ENCODE measurements at regions not wholly inside any gene's neighbourhood (a gene's known extent, or its start where the extent isn't known, plus 50 kb on each side); places are given as distances from the start of the nearest gene placed in this dataset.
A peak's percentile ranks its signal among the peaks of the same experiment; 100 is the strongest.

- ATAC-seq (no peak), DNase-seq (no peak)
- peaks cover 8% of the 10 kb centered on the region for H3K9me3 Mint-ChIP-seq
- H3K27me3 Mint-ChIP-seq (ENCODE audit: low read depth) = no peaks in the 10 kb centered on the region
- H3K36me3 Mint-ChIP-seq (ENCODE audit: insufficient read depth) = no peaks in the 10 kb centered on the region
- no peak overlapping the region for H3K4me3 Mint-ChIP-seq
- H3K4me1 Mint-ChIP-seq (ENCODE audit: low read depth) = no peaks in the 10 kb centered on the region
Measured at GRCh38 chr14:40936861-40937260, 669.8 kb upstream of the LRFN5 start.

- no peaks in the 10 kb centered on the region for H3K9me3 Mint-ChIP-seq
- DNase-seq (no peak), ATAC-seq (no peak)
- H3K27me3 Mint-ChIP-seq (ENCODE audit: low read depth) = no peaks in the 10 kb centered on the region
- no peaks in the 10 kb centered on the region for H3K36me3 Mint-ChIP-seq (ENCODE audit: insufficient read depth)
- H3K4me3 Mint-ChIP-seq = no peak overlapping the region
- H3K4me1 Mint-ChIP-seq (ENCODE audit: low read depth) = no peaks in the 10 kb centered on the region
Measured at GRCh38 chr14:40920380-40920779, 686.3 kb upstream of the LRFN5 start.

DNA sequence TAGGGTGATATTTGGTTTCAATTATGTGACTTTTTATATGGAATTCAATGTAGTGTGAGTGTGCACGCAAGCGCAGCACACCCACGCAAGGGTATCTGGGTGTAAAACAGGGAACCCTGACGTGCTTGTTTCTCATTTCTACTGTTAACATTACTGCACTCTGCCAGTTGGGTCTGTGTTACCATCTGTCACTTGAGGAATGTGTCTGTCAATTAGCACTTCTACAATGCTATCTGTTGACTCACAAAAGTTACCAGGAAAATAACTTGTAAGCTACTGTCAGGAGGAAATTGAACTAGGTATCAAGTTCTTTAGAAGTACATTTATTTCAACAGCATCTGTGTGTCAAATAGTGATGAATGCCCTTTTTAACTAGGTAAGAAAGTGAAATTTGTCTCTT is 695.5 kb upstream of the LRFN5 start:
- no peaks in the 10 kb centered on the region for H3K27me3 Mint-ChIP-seq (ENCODE audit: low read depth)
- ATAC-seq (no peak), DNase-seq (no peak)
- no peaks in the 10 kb centered on the region for H3K36me3 Mint-ChIP-seq (ENCODE audit: insufficient read depth)
- H3K4me3 Mint-ChIP-seq = no peak overlapping the region
- H3K9me3 Mint-ChIP-seq = no peaks in the 10 kb centered on the region
- H3K4me1 Mint-ChIP-seq (ENCODE audit: low read depth) = no peaks in the 10 kb centered on the region

DNA sequence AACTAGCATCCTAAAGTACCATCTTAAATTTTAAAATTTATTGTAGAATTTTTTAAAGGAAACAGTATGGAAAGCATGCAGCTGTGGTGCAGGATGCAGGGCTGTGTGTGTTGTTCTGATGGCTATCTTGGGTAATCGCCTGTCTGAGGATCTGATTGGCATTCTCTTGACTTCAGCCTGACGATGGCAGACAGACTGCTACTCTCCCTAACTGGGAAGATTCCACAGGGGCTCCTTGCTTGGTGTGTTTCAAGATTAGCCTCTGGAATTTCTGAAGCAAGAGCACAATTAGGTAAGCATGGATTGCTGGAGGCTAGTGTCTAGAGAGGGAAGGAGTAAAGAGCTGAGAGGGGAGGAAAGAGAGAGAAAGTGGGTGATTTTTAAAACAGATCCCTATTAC is 696.8 kb upstream of the LRFN5 start:
- H3K36me3 Mint-ChIP-seq (ENCODE audit: insufficient read depth) = no peaks in the 10 kb centered on the region
- no peak for DNase-seq
- no peaks in the 10 kb centered on the region for H3K27me3 Mint-ChIP-seq (ENCODE audit: low read depth)
- H3K4me3 Mint-ChIP-seq = no peak overlapping the region
- H3K4me1 Mint-ChIP-seq (ENCODE audit: low read depth) = no peaks in the 10 kb centered on the region
- H3K9me3 Mint-ChIP-seq = no peaks in the 10 kb centered on the region
- no peak for ATAC-seq

DNA sequence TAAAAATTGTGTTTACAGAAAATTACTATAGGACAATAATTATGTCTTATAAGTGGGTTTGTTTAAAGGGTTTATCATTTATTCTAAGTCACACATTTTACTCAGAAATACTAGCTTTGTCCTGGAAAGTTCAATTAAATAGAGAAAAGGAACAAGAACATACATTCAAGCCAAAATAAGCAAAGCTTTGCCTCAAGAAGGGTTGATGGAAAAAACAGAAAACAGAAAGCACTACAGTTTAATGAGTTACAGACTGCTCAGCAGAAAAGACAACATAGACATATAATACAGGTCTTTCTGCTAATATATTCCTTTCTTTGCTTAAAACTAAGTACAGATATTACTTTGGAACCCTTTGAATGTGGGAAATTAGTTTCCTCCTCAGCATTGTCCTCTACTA is 703.0 kb upstream of the LRFN5 start:
- Mint-ChIP-seq H3K36me3 (ENCODE audit: insufficient read depth) (no peaks in the 10 kb centered on the region), H3K9me3 (peaks cover 1% of the 10 kb centered on the region), H3K27me3 (ENCODE audit: low read depth) (no peaks in the 10 kb centered on the region), H3K4me3 (no peak overlapping the region), H3K4me1 (ENCODE audit: low read depth) (no peaks in the 10 kb centered on the region)
- ATAC-seq (no peak), DNase-seq (no peak)

DNA sequence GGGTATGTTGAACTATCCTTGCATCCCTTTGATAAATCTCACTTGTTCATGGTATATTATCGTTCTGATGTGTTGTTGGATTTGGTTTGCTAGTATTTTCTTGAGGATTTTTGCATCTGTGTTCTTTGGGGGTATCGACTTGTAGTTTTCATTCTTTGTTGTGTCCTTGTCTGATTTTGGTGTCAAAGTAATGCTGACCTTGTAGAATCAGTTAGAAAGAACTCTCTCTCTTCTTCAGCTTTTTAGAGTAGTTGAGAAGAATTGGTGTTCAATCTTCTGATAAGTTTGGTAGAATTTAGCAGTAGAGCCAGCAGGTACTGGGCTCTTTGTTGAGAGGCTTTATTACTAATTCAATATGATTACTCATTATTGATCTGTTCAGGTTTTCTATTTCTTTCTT is 707.2 kb upstream of the LRFN5 start:
- ATAC-seq (no peak), DNase-seq (no peak)
- Mint-ChIP-seq H3K9me3 (peaks cover 9% of the 10 kb centered on the region), H3K36me3 (ENCODE audit: insufficient read depth) (no peaks in the 10 kb centered on the region), H3K4me1 (ENCODE audit: low read depth) (no peaks in the 10 kb centered on the region), H3K27me3 (ENCODE audit: low read depth) (no peaks in the 10 kb centered on the region), H3K4me3 (no peak overlapping the region)

DNA sequence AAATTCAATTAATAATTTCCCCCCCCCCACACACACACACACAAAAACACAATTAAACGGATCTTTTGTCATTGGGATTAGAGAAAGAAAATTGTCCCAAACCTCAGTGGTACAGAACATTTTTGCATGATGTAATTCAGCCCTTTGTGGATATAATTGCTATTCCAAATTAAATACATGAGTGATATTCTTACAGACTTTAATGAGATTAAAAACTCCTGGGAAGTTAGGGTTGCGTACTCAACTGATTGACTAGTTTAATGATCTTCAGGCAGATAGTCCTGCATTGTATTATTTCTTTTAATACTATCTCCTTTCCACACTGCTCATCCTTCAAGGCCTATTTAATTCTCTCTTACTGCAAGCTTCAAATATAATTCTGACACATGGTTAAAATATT is 711.8 kb upstream of the LRFN5 start:
- Mint-ChIP-seq H3K4me3 (no peak overlapping the region), H3K36me3 (ENCODE audit: insufficient read depth) (no peaks in the 10 kb centered on the region), H3K9me3 (peaks cover 9% of the 10 kb centered on the region), H3K27me3 (ENCODE audit: low read depth) (no peaks in the 10 kb centered on the region), H3K4me1 (ENCODE audit: low read depth) (no peaks in the 10 kb centered on the region)
- no peak for DNase-seq
- no peak for ATAC-seq

GRCh38 chr14:40889126-40889525 is 717.5 kb upstream of the LRFN5 start:
- DNase-seq = no peak
- Mint-ChIP-seq H3K9me3 (no peaks in the 10 kb centered on the region), H3K4me1 (ENCODE audit: low read depth) (no peaks in the 10 kb centered on the region), H3K4me3 (no peak overlapping the region), H3K36me3 (ENCODE audit: insufficient read depth) (no peaks in the 10 kb centered on the region), H3K27me3 (ENCODE audit: low read depth) (no peaks in the 10 kb centered on the region)
- no peak for ATAC-seq

DNA sequence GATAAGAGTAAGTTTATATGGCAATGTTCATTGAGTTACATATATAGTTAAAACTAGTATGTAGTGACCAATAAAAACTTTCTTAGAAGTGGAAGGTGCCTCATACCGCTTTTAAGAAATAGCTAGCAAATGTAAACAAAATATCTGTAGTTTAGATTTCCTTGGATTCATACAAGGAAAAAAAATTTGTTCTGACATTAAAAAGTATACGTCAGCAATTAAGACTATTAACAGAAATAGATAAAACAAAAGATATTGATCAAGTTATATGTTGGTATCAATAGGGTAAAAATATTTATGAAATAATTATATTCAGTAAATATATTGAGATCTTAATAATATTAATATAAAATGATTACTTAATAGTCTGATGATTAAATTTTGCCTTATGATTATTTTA is 718.8 kb upstream of the LRFN5 start:
- ATAC-seq (no peak), DNase-seq (no peak)
- no peaks in the 10 kb centered on the region for H3K9me3 Mint-ChIP-seq
- H3K4me1 Mint-ChIP-seq (ENCODE audit: low read depth) = no peaks in the 10 kb centered on the region
- no peak overlapping the region for H3K4me3 Mint-ChIP-seq
- no peaks in the 10 kb centered on the region for H3K27me3 Mint-ChIP-seq (ENCODE audit: low read depth)
- no peaks in the 10 kb centered on the region for H3K36me3 Mint-ChIP-seq (ENCODE audit: insufficient read depth)

DNA sequence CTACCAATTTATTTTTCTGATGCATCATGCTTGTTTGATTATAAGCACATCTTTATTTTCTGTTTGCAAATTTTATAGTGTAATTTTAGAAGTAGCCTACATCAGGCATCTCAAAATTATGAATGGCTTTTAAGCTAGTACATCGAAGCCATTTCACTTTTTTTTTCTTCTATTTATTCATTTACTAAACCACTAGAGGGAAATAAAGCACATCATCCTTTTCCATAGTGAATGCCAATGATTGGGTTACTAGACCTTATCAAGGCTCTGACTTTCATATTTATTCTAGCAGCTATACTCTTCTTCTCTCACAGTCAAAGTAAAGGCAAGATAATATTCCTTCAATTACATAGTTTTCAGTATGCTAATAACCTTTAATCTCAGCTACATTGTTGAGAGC is 736.4 kb upstream of the LRFN5 start:
- H3K4me1 Mint-ChIP-seq (ENCODE audit: low read depth) = no peaks in the 10 kb centered on the region
- no peak for ATAC-seq

GRCh38 chr14:40859055-40859454 is 747.6 kb upstream of the LRFN5 start:
- ATAC-seq (peak in 1 of 2 donors; percentile 14), DNase-seq (no peak)
- Mint-ChIP-seq H3K27me3 (ENCODE audit: low read depth) (no peaks in the 10 kb centered on the region), H3K4me3 (no peak overlapping the region), H3K36me3 (ENCODE audit: insufficient read depth) (no peaks in the 10 kb centered on the region), H3K4me1 (ENCODE audit: low read depth) (no peaks in the 10 kb centered on the region), H3K9me3 (peaks cover 9% of the 10 kb centered on the region)

More for the DNA sequence above, 736.4 kb upstream of the LRFN5 start:
- no peak overlapping the region for H3K4me3 Mint-ChIP-seq
- H3K36me3 Mint-ChIP-seq (ENCODE audit: insufficient read depth) = no peaks in the 10 kb centered on the region
- no peak for DNase-seq
- no peaks in the 10 kb centered on the region for H3K27me3 Mint-ChIP-seq (ENCODE audit: low read depth)
- peaks cover 2% of the 10 kb centered on the region for H3K9me3 Mint-ChIP-seq

DNA sequence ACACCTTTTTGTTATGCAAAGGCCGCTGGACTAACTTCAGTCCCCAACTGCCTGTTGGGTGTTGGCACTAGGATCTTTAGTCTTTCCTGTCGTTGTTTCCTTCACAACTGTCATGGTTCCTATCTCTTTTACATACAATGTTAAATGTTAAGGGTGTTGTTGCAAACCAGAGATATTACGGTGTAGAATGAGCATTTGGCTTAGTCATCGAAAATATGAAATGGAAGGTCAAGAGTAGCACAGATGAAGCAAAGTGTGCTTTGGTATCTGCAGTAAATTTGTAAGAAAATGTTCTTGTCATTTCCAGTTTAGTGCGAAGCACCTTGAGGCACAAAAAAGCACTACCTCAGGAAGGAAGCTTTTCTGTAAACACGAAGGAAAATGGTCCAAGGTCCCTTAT is 751.3 kb upstream of the LRFN5 start:
- DNase-seq = no peak
- no peaks in the 10 kb centered on the region for H3K27me3 Mint-ChIP-seq (ENCODE audit: low read depth)
- peaks cover 9% of the 10 kb centered on the region for H3K9me3 Mint-ChIP-seq
- H3K4me1 Mint-ChIP-seq (ENCODE audit: low read depth) = no peaks in the 10 kb centered on the region
- no peak for ATAC-seq
- H3K36me3 Mint-ChIP-seq (ENCODE audit: insufficient read depth) = no peaks in the 10 kb centered on the region
- H3K4me3 Mint-ChIP-seq = no peak overlapping the region

DNA sequence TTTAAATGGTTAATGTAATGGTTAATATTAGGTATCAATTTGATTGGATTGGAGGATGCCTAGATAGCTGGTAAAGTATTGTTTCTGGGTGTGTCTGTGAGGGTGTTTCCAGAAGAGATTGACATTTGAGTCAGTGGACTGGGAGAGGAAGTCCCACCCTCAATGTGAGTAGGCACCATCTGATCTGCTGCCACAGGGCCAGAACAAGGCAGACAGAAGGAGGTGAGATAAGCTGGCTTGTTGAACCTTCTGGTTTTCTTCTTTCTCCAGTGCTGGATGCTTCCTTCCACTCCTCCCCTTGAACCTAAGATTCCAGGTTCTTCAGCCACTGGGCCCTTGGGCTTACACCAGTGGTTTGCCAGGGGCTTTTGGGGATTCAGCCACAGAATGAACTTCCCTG is 756.5 kb upstream of the LRFN5 start:
- Mint-ChIP-seq H3K9me3 (no peaks in the 10 kb centered on the region), H3K4me1 (ENCODE audit: low read depth) (no peaks in the 10 kb centered on the region), H3K27me3 (ENCODE audit: low read depth) (no peaks in the 10 kb centered on the region), H3K36me3 (ENCODE audit: insufficient read depth) (no peaks in the 10 kb centered on the region), H3K4me3 (no peak overlapping the region)
- ATAC-seq (no peak), DNase-seq (no peak)

DNA sequence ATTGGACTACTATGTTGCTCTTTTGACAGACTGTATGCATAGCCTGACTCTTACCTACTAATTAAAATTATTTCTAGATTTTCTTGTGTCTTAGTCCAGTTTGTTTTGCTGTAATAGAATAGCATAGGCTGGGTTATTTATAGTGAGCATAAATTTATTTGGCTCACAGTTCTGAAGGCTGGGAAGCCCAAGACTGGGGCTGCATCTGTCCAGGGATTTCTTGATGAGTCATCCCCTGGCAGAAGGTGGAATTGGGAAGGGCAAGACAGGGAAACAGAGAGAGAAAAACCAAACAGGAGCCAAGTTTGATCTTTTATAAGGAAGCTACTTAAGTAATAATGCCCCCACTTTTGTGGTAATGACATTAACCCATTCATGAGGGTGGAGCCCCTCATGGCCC is 759.2 kb upstream of the LRFN5 start:
- Mint-ChIP-seq H3K36me3 (ENCODE audit: insufficient read depth) (no peaks in the 10 kb centered on the region), H3K27me3 (ENCODE audit: low read depth) (no peaks in the 10 kb centered on the region), H3K4me1 (ENCODE audit: low read depth) (no peaks in the 10 kb centered on the region), H3K9me3 (no peaks in the 10 kb centered on the region), H3K4me3 (no peak overlapping the region)
- ATAC-seq (no peak), DNase-seq (no peak)

GRCh38 chr14:40842816-40843215 is 763.9 kb upstream of the LRFN5 start:
- ATAC-seq = no peak
- Mint-ChIP-seq H3K36me3 (ENCODE audit: insufficient read depth) (no peaks in the 10 kb centered on the region), H3K4me3 (no peak overlapping the region), H3K4me1 (ENCODE audit: low read depth) (no peaks in the 10 kb centered on the region), H3K27me3 (ENCODE audit: low read depth) (no peaks in the 10 kb centered on the region), H3K9me3 (no peaks in the 10 kb centered on the region)
- no peak for DNase-seq

DNA sequence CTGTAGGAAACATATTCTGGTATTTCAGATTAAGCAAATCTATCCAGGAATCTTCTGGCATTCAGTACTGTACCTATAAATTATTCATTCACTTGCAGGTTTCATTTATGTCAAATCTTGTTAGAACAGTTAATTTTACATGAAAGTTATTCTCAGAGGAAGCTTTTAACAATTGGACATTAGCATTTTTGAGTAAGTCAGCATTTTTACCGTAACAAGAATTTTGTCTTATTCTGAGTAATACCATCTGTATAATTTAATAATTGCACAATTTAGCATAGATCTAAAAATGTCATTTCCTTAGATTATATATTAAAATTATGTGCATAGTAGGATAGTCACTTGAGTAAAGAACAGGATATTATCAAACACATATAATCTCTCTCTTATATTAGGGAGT is 764.8 kb upstream of the LRFN5 start:
- no peak overlapping the region for H3K4me3 Mint-ChIP-seq
- H3K36me3 Mint-ChIP-seq (ENCODE audit: insufficient read depth) = no peaks in the 10 kb centered on the region
- no peaks in the 10 kb centered on the region for H3K27me3 Mint-ChIP-seq (ENCODE audit: low read depth)
- DNase-seq (no peak), ATAC-seq (no peak)
- no peaks in the 10 kb centered on the region for H3K9me3 Mint-ChIP-seq
- H3K4me1 Mint-ChIP-seq (ENCODE audit: low read depth) = no peaks in the 10 kb centered on the region
